ENCODE measurements at regions not wholly inside any gene's neighbourhood (a gene's known extent, or its start where the extent isn't known, plus 50 kb on each side); places are given as distances from the start of the nearest gene placed in this dataset.

GRCh38 chr1:4394366-4394765, 260.0 kb upstream of the AJAP1 start:
- DNase-seq: no peak

GRCh38 chr1:4395158-4395557, 259.3 kb upstream of the AJAP1 start:
- no peak for DNase-seq

DNA sequence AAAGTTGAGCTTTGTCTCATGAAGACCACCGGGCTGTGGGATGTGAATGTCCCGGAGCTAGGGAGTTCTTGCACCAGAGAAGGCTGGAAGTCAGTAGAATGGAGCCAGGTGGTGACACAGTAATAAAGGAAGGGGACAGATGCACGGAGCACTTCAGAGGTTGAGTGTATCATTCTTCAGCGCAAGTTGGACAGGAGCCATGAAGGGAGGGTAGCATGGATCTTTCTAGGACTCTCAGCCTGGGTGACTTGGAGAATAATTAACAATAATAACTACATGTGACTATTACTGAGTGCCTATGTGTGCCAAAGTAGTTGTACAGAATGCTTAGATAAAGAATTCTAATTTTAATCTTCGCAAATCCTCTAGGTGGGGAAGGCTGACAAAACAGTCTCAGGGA, 258.7 kb upstream of the AJAP1 start:
- no peak for DNase-seq

DNA sequence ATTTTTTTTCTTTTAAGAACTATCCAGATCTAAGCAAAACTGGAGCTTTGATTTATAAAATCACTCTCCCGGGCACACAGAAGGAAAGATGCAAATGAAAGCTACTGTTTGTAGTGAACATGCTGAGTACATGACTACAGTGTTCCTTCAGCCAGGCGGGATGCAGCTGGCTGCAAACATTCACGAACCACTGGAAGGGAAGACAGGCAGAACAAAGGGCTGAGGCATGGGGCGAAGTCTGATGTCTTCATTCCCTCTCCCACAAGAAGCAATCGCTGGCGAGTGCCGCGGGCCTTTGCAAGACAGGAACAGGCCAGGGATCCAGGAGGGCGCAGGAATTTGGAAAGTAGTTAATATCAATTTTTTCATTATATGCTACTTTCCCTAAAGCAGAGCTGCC, 257.9 kb upstream of the AJAP1 start:
- DNase-seq: no peak

DNA sequence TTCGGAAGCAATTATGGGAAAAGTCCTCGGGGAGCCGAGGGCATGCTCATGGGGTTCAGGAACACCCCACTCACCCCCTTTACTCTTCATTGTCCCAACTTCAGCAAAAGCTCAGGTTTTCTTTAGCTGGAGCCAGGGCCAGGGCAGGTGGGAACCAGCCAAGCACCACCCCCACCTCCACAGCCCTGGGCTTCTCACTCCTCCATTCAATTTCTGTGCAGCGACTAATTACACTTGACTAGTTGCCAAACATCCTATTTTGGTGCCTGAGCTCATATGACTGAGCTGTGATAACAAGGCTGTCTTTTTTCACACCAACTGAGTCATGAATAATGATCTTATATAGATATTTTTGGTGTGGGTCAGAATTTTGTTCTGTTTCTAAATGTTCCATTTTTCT, 257.2 kb upstream of the AJAP1 start:
- no peak for DNase-seq

DNA sequence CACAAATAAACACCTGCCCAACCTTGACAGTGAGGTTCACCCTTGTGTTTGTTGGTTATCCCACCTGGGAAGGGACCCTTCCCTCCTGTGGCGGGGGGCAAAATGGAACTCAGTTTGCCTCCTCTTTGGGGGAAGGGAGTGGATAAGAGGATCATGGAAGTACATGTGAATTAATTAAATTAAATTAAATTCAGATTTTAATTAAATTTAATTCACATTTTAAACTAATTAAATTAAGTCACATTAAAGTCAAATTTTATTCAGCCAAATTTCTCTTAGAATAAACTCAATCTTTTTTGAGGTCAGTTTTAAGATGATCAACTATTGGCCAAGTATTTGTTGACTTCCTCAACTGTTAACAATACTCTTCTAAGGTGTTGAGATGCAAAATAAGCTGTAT, 252.4 kb upstream of the AJAP1 start:
- DNase-seq: no peak

DNA sequence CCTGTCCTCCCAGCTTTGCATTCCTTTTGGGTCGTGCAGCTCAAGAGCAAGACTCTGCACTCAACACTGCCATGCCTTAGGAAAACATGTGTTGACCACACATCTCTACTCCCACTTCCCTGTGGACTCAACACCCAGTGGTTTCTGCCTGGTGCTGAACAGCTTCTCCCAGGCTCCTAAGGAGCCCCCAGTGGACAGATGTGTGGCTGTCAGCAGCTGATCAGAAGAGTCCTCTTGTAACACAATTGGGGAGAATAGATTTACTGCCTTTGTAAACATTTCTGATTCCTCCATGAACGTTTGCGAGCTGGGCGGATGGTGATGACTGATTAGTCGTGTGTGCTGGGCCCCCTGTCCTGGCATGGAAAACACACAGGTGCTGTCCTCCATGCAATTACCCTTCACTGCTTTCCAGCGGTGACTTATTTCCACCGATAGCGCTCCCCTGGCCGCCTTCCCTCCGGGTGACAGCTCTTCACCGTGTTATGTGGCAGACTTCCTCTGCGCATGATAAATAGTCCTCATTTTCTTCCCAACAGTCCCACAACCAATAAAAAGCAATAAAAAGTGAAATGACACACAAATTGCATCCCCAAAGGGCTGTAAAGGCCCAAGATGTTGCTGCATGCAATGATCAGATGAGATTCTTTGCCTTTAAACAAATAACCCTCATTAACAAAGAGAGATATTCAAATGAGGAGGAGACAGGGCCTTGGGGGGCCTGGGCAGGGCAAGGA, 249.4 kb upstream of the AJAP1 start:
- no peak for DNase-seq

DNA sequence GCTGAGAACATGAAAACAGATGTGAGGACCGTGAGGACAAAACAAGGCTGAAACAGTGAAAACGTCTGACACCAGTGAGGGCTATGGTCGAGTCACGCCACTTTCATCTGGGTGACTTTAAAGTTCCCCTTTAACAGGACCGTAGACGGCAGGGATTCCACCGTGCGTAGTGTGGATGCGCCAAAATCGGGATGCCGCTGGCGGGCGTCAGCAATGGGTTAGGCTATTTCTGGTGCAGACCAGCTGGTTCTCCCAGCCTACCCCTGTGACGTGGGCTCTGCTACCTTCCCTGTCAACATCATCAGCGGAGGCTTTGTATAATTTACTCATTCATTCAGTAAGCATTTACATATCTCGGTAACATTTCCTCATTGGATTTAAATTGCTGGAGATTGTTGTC, 246.6 kb upstream of the AJAP1 start:
- DNase-seq: no peak

- no peak for DNase-seq
Measured at GRCh38 chr1:4408380-4408779, 246.0 kb upstream of the AJAP1 start.

DNA sequence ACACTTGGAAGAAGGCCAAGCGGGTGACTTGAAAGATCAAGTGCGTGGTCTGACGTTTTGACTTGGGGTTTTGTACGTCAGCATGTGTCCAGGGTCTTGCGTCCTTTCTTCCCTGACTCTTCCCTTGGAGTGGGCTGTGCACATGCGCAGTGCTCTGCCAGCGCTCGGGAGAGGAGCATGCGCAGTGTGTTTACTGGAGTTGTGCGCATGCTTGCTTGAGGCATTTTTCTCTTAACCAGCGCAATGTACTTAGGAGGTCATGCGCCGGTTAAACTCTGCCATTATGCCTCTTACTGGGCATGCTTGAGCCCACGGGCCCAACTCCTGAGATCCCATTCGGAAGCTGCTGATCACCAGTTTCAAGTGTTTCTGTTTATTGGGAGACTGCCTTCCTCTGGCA, 242.5 kb upstream of the AJAP1 start:
- DNase-seq: no peak

- DNase-seq: no peak
Measured at GRCh38 chr1:4415476-4415875, 238.9 kb upstream of the AJAP1 start.

- no peak for DNase-seq
Measured at GRCh38 chr1:4416189-4416588, 238.2 kb upstream of the AJAP1 start.

DNA sequence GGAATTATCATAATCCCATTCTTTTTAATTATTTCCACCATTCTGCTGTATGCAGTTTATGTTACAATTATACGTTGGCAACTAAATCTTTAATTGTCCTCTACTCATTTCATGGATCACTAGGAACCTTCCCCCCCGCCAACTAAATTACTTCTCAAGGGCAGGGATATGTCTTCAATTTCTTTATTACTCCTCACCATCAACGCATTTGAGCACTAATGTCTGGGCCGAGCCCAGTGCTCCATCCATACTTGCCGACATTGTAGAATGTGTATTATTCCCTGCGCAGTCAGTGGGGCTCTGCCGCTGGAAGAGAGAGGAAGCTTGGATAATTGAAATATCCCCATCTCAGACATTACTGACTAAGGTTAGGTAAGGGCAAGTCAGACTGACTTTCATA, 236.4 kb upstream of the AJAP1 start:
- no peak for DNase-seq

DNA sequence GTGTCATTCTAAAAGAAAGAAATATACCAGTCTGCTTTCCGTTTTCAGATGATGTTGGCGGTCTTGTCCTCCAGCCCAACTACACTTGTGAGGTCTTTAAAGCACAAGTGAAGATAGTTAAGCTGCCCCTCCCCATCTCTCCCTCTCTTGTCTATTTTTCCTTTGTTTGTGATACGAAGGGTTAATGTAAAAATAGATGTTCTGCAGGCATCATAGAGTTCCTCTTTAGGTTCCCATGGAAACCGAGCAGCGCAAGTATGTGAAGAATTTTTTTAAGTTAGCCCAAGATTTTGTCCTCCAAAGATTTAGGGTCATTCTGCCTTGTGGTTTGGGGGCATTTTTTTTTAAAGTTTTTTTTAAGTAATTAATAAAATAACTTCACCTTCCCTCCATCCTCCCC, 232.4 kb upstream of the AJAP1 start:
- DNase-seq: no peak

DNA sequence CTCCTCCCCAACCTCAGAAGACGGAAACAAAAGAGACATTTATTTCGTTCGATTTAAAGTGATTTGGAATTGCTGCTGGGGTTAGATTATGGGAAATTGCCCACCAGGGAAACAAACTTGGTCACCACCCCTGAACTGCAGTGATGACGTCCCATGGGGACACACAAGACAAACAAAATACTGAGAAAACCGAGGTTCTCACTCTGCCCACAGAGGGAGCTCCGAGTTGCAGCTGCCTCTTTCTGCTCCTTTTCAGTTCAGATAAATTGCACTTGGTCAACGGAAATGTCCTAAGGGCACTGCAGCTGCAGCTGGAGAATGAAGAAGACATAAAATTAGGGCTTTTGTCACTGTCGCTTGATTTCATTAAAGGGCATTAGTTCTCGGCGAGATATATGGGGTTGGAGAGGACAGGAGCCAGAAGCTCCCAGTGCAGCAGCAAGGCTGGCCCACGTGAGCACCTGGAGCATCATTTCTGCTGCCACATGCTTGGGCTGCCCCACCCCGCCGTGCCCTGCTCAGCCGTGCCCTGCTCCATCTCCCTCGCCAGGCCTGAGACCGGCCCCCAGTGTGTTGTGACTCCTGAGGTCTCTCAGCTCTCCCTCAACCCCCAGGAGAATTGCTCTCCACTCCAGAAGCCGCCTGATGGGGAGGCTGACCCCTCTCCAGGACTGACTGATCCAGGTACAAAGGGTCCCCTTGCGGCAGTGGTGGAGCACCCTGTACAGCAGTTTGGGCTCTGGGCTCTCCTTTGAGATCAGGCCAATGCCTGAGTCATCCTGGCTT, 231.7 kb upstream of the AJAP1 start:
- no peak for DNase-seq

DNA sequence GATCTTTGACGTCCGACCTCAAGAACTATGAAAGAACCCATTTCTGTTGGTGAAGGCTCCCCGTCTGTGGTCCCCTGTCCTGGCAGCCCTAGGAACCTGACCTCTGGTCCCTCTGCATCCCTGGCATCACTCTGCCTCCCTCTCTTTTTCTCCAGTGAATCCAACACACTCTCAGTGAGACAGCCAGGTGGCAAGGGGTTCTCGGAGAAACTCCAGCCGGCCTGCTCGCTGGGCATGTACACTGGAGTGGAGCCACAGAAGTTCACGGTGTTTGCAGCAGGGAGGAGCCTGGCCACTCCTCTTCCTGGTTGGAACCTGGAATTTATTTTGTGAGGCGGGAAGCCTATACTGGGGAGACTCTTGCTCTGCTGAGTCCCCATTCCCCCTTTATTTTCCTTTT, 230.2 kb upstream of the AJAP1 start:
- no peak for DNase-seq

GRCh38 chr1:4424766-4425165, 229.6 kb upstream of the AJAP1 start:
- DNase-seq: no peak

DNA sequence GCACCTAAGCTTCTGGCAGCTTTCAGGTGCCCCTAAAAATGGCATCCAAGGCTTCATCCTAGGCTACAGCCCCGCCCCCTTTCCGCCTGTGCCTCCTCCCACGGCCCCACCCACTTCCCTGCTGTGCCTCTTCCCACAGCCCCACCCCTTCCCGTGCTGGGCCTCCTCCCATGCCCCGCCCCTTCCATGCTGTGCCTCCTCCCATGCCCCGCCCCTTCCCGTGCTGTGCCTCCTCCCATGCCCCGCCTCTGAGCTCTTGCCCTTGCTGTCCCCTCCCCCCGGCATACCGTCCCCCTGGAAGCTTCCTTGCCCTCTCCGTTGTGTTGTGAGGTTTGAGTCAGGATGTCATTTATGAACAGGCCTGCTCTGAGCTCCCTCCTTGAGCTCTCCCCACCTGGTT, 228.5 kb upstream of the AJAP1 start:
- no peak for DNase-seq

DNA sequence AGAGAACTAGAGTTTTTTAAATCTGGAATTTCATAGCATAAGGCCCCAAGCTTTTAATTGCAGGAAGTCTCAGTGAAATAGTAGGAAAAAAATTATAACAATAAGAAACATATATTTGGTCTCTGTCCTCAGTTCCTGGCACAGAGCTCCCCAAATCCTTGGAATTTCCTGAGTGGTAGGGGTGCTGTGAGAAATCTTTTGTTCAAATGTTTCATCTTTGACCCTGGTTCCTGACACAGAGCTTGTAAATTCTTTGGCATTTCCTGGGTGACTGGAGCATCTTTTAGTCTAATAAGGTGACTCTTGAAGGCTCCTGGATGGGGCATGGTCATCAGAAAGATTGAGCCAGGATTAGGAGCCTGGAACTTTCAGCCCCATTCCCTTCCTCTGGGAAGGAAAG, 225.7 kb upstream of the AJAP1 start:
- DNase-seq: no peak

GRCh38 chr1:4430406-4431365, 223.7 kb upstream of the AJAP1 start:
- DNase-seq: no peak

DNA sequence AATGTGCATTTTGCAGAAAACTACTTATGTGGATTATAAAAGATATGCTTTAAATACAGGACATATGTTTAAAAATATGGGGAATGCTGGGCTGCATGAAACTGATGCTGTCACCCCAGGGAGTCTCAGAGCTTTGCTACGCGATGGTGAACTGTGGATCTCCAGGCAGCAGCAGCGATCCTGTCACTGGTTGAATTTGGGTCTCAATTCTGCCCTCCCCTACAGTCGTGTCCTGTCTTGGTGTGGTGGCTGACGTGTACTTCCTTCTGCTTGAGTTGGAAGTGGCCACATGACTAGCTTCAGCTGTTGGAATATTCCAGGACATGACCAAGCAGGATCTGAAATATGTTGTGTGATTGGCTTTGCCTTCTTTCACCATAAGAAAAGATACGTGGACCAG, 222.9 kb upstream of the AJAP1 start:
- DNase-seq: no peak

- no peak for DNase-seq
Measured at GRCh38 chr1:4433075-4433474, 221.3 kb upstream of the AJAP1 start.

DNA sequence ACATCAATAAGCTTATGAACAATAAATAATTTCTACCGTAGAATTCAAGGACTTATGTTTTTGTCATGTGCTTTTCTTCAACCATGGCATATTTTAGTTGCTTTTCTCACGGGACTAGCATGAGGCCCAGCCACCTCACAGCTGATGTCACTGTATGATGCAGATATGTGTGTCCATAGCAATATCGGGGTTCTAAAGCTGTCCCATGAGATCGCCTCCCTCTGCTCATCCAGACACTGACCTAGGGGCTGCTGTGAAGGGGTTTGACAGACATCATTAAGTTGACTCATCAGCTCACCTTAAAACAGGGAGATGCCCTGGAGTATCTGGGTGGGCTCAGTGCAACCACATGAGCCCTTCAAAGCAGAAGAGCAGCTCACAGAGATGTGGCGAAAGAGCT, 210.3 kb upstream of the AJAP1 start:
- DNase-seq: no peak

Data from suppressor macrophage (primary cell).